Heart left ventricle (tissue), 13 donors: ENCODE measurements at regions not wholly inside any gene's neighbourhood (a gene's known extent, or its start where the extent isn't known, plus 50 kb on each side); places are given as distances from the start of the nearest gene placed in this dataset.

ENCODE experiments used
- CTCF ChIP-seq, 12 donors: fragments of 200-600 bp; sonication (generic) in 4 of 12; IDR thresholded peaks; one replicate each; pipeline versions ENCODE4 v1.5.0 to v1.8.0; 2018 to 2022; ENCODE audit warnings: antibody characterized with exemption in 12 of 12, mild to moderate bottlenecking in 5 of 12
- POLR2A ChIP-seq, 2 donors: fragments of 450-650 bp; IDR thresholded peaks; one replicate each; pipeline ENCODE4 v1.6.1; 2017; ENCODE audit warnings: antibody characterized with exemption in 2 of 2, mild to moderate bottlenecking in 2 of 2, moderate library complexity in 2 of 2
- donor health status: ischemic (EF 13 %, LVEDD 7.1; RV severe dilation, severe dysfunction).
- donor health status: DM: no; HTN: yes; CAD: no.
- donor health status: DM: no; HTN: no; CAD: no.
- donor health status: ischemic (EF 25% LVEDD 6.9; RV normal size, moderate dysfunction).
- donor health status: ischemic (EF 25% LVEDD 5.7; RV mildly dilated, moderate dysfunction).
- donor health status: ischemic (EF 35%, LVEDD 5.7; RV mildly dilated, moderate dysfunction).
- donor health status: nonischemic (EF 11% LVEDD 7.7; RV severe dilation, severe dysfunction).
- donor health status: DM: yes; HTN: yes; CAD: no.
- donor health status: PGD.
- donor health status: ischemic (EF 29% LVEDD 5.4; RV normal size, mild dysfunction).
- donor health status: nonischemic (EF 23%, LVEDD 6.1; RV moderate dilation, normal function).

- TF ChIP-seq CTCF (IDR thresholded peaks at IDR 0.05) (no peak), POLR2A (IDR thresholded peaks at IDR 0.05) (no peak)
Measured at GRCh38 chr6:7668936-7669335, 57.0 kb upstream of the BMP6 start.
